HG03342 (cell line): ENCODE measurements at regions not wholly inside any gene's neighbourhood (a gene's known extent, or its start where the extent isn't known, plus 50 kb on each side); places are given as distances from the start of the nearest gene placed in this dataset.

ENCODE experiments used
- ATAC-seq: cut with Tn5 transposase; IDR thresholded peaks from one replicate; pipeline ENCODE4 v1.9.1; 2021; ENCODE audit warnings: mild to moderate bottlenecking, moderate library complexity; ENCODE audit not compliant: unreplicated experiment

- ATAC-seq = no peak
Measured at GRCh38 chr10:28781296-28781695, 104.0 kb downstream of the BAMBI start.

- ATAC-seq = no peak
Measured at GRCh38 chr10:28783087-28783486, 105.8 kb downstream of the BAMBI start.

DNA sequence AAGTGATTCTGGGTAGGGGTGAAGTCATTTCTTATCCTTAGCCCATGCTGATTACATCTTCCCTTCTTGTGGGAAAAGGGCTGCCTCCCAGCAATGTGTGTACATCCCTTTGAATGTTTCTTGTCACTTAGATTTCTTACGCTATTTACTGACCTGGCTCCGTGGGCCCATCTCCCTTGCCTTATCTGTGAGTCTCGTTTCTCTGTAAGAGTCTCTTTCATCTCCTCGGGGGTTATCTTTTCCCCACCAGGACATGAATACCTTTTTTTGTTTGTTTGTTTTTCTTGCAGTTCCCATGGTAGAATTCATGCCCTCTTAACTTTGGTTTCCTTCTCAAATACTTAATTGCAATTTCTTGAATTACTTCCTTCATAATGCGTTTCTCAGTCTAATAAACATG is 107.7 kb downstream of the BAMBI start:
- ATAC-seq = no peak

GRCh38 chr10:28788252-28788651 is 110.9 kb downstream of the BAMBI start:
- ATAC-seq = peak; percentile 66

- ATAC-seq = no peak
Measured at GRCh38 chr10:28788762-28789161, 111.4 kb downstream of the BAMBI start.

GRCh38 chr10:28790146-28790545 is 112.8 kb downstream of the BAMBI start:
- no peak for ATAC-seq

DNA sequence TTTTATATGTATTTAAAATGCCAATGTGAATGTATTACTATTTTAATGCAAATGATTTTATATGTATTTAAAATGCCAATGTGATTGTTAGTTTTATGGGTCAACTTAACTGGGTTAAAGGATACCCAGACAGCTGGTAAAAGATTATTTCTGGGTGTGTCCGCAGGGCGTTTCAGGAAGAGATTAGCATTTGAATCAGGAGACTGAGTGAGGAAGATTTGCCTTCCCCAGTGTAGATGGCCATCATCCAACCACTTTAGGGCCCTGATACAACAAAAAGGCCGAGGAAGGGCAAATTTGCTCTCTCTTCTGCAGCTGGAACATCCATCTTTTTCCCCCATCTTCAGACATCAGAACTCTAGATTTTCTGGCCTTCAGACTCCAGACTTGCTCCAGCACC is 116.2 kb downstream of the BAMBI start:
- ATAC-seq = no peak

DNA sequence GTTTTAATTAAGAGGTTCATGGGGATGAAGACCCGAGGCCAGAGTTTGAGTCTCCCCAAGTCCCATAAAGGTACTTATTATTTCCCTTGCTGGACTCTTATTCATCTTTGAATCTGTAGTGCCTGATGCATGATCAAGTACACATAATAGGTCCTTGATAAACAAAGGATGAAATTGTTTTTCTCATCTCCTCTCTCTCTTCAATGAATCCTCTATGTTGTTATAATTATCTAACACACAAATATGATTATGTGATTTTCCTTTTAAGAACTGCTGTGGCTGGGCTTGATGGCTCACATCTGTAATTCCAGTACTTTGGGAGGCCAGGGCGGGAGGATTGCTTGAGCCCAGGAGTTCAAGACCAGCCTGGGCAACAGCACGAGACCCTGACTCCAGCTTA is 117.7 kb downstream of the BAMBI start:
- ATAC-seq = no peak

DNA sequence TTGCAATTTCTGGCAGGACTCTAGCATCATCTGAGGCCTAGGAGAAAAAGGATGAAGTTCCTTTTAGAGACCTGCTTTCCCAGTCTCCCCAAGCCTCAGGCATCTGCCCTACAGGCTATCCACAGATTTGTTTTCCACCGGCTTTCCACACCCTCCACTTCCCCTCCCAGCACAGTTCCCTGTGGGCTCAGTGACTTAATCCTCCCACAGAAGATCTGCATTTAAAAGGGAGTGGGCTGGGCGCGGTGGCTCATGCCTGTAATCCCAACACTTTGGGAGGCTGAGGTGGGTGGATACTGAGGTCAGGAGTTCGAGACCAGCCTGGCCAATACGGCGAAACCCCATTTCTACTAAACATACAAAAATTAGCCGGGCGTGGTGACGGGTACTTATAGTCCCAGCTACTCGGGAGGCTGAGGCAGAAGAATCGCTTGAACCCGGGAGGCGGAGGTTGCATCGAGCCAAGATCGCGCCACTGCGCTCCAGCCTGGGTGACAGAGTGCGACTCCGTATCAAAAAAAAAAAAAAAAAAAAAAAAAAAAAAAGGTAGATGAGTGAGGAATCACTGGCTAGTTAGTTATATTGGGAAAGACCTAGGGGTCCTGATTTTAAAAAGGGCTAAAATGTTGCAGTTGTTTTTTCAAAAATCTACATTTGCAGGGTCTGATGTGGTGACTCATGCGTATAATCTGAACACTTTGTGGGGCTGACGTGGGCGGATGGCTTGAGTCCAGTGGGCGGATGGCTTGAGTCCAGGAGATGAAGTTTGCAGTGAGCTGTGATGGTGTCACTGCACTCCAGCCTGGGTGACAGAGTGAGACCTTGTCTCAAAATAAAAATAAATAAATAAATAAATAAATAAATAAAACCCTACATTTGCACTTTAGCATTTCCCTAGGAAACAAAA is 119.5 kb downstream of the BAMBI start:
- no peak for ATAC-seq

- no peak for ATAC-seq
Measured at GRCh38 chr10:28797904-28798371, 120.6 kb downstream of the BAMBI start.

DNA sequence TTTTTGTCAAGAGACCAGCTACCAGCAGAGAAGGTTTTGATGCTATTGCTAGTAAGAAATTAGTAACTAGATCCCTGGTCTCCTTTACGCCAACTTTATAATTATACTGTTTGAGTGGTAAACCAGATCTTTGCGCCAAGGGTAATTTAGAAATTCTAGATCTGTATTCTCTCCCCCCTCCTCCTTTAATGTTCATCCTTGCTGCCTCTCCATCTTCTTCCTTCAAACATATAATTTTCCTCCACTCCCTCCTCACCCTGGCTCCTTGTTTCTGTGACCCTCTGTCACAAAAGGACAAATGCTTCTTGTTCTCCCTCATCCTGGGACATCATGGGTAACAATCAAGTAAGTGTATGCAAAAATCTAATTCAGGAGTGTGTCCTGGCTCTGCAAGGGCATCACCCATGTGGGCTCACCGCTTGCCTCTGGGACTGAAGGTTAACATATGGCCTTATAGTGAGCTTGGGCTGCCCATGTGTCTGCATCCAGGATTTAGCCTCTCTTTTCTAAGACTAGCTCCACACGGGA is 121.2 kb downstream of the BAMBI start:
- ATAC-seq = no peak

- ATAC-seq = no peak
Measured at GRCh38 chr10:28798964-28799363, 121.6 kb downstream of the BAMBI start.

DNA sequence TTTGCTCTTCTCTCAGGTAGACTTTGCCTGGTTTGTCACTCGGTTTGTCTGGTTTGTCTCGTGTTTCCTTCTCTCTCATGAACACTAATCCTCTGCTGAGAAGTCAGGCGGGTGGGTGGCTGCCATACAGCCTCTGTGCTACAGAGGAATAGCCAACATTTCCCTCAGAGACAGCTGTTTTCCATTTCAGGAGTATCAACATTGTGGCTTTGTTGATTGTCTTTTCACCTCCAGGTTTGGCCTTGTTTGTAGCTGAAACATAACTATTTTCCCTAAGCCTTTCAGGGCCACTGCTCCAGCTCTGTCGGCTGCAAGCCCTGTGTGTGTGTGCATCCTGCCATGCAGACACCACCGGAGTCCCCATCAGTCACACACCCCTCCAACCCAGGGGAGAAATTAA is 122.8 kb downstream of the BAMBI start:
- ATAC-seq = no peak

DNA sequence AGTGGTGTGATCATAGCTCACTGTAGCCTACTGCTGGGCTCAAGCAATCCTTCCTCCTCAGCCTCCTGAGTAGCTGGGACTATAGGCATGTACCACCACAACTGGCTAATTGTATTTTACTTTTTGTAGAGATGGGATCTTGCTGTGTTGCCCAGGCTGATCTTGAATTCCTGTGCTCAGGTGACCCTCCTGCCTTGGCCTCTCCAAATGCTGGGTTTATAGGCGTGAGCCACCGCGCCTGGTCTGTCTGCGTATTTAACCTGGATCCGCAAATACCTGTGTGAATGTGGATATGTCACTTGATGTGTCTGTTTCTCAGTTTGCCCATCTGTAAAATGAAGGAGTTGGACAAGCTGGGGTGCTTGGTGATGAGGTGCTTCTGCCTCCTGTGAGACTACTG is 123.9 kb downstream of the BAMBI start:
- no peak for ATAC-seq

DNA sequence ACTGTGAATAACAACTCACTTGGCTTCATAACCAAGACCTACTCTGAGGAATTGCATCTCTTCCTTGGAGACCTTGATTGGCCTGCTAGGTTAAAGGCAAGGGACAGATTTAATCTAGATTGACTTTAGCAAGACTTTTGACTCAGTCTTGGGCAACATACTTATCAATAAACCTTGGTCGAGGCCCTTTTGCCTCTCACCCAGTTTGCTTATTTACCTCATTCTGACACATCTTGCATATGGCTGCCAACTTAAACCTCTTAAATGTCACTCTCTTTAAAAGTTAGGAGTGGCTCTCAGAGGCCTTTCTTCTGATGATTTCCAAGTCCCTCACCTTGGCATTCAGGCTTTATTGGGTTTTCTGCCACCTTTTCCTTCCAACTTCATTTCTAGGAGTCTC is 124.5 kb downstream of the BAMBI start:
- ATAC-seq = no peak

DNA sequence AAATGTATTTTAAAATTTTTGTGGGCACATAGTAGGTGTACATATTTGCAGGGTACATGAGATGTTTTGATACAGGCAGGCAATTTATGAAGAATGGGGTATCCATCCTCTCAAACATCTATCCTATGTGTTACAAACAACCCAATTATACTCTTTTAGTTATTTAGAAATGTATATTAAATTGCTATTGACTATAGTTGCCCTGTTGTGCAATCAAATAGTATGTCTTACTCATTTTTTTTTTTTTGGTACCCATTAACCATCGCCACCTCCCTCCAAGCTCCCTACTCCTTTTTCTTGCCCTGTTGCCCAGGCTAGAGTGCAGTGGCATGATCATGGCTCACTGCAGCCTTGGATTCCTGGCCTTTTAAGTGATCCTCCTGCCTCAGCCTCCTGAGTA is 128.1 kb downstream of the BAMBI start:
- no peak for ATAC-seq

DNA sequence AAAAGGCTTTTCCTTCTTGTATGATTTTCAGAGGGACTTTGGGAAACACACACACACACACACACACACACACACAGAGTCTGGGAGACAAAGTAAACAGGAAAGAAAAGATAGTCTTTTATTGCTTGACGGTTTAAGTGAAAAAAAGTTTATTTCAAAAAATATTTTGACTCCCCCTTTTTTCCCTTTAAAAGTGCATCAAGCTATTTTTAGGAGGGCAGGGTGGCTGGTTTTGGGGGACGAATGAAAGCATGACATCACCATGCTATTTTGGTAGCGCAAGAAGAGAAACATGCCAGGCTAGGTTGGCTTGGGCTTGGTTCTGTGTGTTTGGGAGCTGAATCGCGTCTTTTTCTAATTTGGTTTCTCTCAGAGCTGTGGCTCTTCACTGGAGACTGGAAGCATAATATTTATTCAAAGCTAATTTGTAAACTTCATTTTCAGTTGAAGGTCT is 129.2 kb downstream of the BAMBI start:
- no peak for ATAC-seq

GRCh38 chr10:28806951-28807759 is 129.8 kb downstream of the BAMBI start:
- ATAC-seq = no peak

DNA sequence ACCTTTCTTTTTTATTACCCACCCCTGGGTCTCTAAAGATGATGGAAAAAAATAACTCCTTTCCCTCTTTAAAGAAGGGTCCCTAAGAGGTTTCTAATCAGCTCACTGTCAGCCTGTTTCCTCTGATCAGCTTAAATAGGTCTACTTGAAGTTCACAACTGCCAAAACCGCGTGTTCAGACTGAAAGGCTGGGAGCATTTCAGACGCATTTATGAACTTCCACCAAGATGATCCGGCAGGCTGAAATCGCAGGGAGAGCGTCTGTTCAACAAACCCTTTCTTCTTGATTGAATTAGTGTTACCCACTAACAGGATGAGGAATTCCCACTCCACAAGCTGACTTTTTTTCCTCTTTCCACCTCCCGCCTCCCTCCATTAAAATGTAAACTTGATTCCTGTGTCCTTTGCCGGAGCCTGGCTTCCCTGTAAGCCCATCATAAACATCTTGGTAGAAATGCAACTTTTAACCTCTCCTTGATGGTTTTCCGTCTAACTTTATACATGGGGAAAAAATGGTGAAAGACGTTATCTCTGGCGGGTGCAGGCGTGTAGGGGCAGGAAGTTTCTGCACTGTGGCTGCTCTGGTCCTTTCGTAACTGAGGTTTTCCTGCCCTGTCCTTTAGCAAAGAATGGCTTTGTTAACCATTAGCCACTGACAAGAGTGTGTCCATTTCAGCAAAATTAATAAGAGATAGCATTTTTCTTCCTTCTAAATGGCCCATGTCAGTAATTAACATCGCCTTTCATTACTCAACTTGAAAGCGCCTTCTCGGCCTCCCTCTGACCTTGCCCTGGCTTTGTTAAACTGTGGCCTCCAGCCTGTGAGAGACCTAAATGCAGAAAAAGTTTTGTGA is 130.7 kb downstream of the BAMBI start:
- no peak for ATAC-seq

GRCh38 chr10:28808693-28809092 is 131.4 kb downstream of the BAMBI start:
- no peak for ATAC-seq
